GM18511 (cell line): ENCODE measurements at regions not wholly inside any gene's neighbourhood (a gene's known extent, or its start where the extent isn't known, plus 50 kb on each side); places are given as distances from the start of the nearest gene placed in this dataset.

ENCODE experiments used
- ATAC-seq: cut with Tn5 transposase; IDR thresholded peaks from one replicate; pipeline ENCODE4 v1.9.1; 2021; ENCODE audit warnings: mild to moderate bottlenecking, moderate library complexity; ENCODE audit not compliant: unreplicated experiment

DNA sequence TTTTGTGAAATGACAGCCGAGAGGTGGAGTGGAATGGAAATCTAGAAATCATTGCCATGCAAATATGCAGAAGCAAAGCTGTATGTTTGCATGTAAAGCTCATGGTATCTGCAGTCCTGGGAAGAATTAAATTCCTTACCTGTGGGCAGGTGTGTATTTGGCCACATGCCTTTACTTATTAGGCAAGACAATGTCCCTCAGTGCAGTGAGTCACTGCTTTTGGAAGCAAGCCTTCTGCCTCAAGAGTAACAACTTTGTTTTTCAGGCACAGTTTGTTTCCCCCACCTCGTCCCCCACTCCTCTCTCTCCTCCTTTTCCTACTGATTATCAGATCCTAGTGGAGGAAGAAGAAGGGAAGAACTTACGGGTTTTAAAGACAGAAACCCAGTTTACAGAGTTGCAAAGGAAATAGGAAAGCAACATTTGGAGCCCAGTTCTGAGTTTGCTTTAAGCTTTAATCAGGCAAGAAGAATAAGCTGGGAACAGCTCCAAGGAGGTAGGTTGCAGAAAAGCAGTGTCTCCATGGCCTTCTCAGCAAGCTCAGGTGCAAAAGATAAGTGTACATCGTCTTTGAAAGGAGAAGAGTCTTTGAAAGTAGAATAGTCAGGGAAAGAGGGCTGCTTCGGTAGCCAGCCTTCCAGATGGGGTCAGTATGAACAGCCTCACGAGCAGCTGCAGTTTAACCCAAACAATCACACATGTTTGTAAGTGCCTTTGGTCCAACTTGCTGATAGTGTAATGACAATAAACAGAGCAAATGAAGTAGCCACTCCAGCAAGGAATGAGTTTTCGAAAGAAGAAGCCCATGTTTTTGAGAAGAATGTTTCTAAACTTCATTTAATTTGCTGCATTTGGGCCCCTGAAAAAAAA, 190.1 kb downstream of the KLF5 start:
- ATAC-seq, result no peak

DNA sequence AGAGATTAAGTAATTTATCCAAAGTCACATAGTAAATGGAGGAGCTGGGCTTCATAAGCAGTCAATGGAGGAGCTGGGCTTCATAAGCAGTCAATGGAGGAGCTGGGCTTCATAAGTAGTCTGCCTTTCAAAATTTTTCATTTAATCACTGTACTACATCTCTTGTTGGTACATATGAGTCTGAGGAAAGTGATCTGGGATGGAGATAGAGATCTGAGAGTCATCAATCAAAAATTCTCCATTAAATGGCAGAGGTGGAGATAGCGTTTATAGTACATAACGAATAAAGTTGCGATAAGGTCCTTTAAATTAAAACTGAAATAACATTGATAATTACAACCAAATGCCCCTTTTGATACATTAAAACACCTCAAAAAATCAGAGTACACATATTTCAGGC, 189.3 kb downstream of the KLF5 start:
- no peak for ATAC-seq

DNA sequence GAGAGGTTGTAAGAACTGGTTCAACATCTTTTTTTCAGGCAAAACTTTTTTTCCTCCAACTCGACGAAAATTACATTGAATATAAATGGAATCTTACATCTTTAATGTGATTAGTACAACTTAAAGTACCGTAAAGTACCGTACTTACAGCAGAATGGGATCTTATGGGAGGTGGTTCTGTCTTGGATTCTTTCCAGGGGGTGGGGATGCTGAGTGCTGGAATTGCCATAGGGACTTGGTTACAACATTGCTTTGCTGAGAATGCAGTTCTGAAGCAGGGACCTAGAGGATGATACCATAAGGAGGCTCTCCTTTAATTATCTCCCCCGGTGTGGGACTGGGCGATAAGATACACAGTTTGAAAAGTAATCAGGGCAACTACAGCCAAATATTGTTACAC, 186.4 kb downstream of the KLF5 start:
- ATAC-seq, result no peak

DNA sequence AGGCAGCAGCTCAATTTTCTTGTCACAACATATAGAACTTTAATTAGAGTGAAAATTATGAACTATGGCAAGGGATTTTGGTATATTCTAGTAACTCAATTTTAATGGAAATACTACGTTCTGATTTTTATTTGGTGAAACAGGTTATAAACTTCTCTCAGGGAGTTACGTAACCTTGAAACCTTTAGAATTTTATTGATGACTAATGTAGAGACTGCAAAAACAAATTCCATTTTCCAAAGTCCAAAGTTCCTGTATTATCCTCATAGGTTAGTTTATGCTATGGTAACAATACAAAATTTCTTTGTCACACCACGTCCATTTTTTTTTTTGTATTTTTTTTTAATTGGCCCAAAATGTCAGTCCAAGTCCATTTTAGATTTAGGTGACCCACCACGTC, 185.7 kb downstream of the KLF5 start:
- ATAC-seq, result no peak

DNA sequence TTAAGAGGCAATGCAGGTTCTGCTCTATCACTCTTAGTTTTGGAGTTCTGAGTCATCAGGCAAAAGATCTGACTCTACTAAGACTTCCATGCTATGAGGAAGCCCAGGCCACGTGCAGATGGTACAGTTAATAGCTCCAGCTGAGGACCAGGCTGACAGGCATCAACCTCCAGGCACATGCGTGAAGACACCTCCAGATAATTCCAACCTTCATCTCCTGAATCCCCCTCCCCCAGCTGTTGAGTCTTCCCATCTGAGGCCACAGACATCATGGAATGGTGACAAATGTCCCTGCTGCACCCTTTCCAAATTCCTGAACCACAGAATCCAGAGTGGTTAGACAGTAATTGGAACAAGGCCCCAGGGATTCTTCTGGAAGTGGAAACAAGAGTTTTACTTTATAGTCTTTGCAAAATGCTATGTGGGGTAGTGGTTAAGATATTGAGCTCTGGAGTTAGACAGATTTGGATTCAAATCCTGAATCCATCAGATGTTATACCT, 183.8 kb downstream of the KLF5 start:
- no peak for ATAC-seq

DNA sequence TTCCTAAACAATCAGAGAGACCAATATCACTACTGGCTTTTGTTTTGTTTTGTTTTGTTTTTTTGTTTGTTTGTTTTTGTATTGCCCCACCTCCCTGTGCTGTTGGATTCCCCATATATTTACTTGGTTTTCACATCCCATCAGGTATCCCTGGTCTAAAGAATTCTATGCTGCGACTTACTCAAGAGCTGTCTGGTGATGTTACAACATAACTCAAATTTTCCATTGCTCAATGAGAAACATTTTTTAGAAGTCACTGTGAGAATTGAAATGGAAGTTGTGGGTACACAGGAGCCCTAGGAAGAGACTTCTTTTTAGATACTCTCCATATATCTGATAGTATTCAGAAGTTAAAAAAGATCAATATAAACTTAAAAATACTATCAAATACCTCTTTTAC, 181.4 kb downstream of the KLF5 start:
- no peak for ATAC-seq

DNA sequence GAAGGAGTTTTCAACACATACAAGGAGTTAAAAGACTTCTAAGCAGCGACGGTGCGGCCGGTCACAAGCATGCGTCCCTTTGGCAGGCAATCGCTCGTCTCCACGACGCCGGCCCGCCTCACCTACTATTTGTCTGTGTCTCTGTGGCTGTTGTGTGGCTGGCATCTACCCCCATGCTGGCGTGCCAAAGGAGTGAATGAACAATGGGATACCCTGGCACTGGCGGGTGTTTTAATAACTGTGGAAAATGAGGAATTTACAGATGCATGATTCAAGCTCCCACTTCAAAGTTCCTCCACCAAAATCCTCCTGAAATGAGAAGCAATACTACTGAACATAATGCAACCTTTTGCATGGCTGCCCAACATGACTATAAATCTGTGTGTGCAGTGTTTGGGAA, 176.6 kb downstream of the KLF5 start:
- ATAC-seq, result no peak

DNA sequence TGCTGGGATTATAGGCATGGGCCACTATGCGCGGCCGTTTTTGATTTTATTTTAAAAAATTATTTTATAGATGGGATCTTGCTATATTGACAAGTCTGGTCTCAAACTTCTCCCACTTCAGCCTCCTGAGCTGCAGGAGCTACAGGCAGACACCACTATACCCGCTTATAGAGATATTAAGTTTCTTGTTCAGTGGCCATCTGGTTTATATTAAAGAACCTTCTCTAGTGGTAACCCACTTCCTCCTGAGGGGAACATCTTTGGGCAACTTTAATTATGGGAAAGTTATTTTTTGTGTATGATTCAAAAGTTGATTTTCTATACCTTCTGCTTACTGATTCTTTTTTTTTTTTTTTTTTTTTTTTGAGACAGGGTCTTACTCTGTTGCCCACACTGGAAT, 172.7 kb downstream of the KLF5 start:
- no peak for ATAC-seq

DNA sequence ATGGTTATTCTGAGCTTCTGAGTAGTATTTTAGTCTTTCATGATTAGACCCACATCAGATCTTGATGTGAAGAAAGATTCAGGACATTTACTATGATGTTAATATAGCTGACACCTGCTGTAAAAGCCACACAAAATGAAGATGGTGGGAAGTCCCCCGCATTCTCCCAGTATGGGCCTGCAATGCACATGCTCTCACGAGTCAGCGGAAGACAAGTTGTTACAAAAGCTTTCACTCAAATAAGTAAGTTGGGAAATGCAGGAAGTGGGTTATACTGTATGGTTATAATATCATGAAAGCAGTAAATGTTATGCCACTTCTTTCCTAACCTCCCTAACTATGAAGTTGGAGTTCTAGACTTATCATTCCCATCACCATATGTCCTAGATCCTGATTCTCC, 171.9 kb downstream of the KLF5 start:
- ATAC-seq, result no peak

DNA sequence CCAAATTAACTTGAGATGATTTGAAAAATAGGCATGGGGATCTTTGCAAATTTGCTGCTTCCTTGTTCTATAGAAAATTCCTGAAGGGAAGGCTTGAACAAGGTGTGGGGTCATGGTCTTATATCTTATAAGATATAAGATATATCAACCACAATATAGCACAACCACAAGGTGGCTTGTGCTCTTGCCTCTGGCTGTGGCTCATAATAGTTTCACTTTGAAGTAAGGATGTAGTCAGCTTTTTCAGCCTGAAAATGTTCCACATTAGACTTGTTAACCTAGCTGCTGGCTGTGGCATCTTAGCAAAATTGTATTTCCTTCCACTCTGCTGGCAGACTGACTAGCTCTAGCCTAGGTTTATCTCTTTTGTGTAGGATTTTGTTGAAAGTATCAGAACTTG, 169.7 kb downstream of the KLF5 start:
- ATAC-seq, result no peak

DNA sequence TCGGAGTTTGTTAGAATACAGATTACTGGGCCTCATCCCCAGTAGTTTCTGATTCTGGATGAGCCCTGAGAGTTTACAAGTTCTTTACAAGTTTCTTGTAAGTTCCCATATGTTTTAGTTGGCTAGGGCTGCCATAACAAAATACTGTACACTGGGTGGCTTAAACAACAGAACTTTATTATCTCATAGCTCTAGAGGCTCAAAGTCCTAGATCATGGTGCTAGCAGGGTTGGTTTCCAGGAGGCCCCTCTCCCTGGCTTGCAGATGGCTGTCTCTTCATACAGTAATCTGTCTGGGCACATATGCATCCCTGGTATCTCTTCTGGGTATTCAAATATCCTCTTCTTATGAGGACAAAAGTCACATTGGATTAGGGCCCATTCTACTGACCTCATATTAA, 167.2 kb downstream of the KLF5 start:
- ATAC-seq, result no peak

DNA sequence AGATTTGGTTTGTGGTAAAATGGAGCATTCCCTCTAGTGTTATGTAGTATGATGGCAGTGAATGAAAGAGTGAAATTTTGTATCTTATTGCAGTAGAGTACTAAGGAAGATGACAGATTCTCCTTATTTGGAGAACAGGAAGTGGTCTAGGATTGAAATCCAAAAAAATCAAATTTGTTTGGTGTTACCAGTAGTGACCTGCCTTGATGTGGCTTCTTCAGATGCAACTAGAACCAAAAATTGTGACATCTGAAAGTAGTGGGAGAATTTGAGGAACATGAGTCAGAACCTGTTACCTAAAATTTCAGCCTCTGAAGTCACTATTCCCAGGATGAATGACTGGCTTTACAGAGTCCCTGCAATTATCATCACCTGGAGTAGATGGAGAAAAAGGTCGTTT, 165.9 kb downstream of the KLF5 start:
- no peak for ATAC-seq

DNA sequence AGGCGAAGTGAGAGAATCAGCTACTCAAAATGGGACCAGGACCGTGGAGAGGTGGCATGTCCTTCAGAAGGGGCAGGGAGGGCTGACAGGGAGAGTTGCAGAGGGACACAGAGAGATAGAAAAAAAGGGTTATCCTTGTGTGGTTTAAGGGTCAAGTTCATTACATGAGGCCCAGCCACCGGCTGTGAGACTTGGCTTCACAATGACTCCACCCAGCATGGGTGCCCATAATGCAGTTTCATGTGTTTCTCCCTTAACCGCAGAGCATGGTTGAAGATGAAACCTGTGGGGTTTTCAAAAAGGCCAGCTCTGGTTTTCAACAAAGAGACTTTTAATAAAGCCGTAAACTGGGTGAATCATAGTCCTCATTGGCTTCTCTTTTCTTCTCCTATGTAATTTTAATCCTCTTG, 164.6 kb downstream of the KLF5 start:
- peak; percentile 98 for ATAC-seq

DNA sequence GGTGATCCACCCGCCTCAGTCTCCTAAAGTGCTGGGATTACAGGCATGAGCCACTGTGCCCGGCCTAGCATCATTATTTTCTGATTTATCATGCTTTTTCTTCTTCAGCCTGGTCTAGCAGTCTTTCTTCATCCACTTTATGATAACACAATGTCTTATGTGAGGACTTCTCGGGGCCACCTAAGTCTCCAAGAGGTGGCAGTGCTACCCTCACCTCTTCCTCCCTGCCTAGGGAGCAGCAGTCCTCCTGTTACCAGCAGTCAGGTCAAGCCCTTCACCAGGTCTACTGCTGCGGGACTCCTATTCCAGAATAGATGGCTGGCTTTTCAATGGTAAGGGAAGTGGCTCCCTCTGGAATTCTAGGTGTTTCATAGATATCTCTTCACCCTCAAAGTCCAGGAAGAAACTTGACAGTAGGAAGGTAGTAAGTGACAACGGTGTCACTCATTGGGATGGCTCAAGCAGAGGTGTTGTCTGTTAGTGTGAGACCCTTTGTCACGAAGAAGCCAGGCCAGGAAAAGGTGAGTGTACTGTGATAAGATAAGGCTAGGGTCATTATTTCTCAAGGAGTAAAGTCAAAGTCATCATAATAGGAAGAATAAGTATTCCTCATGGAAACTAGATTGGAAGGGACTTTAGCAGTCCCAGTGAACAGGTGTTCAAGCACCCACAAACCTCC, 164.0 kb downstream of the KLF5 start:
- peak; percentile 3 for ATAC-seq

DNA sequence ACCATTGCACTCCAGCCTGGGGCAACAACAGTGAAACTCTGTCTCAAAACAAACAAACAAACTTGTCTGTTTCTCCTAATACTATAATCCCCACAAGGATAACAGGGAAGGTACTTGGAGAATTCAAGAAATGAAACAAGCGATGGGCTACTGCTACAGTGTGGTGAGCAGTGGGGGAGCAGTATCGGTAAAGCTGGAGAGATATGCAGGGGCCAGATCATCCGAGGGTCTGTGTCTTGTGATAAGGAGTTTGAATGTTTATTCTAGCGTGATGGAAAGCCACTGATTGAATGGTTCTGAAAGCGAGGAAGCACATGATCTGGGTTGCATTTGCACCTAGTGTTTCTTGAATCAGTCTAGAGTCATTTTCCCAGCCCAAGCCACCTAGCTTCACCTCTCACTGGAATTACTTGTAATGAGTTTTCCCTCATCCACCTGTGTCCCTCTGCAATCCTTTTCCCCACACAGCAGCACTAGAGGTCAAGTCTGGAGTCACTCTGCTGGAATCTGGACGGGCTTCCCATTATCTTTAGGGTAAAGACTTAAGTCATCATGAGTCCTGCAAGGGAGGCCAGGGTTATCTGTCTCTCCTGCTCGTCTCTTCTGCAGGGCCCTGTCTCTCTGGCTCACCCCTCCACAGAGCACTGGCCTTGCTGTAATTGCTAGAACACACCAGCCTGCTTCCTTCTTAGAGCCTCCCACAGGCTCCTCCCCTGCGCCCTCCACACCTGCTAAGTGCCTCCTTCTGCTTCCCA, 162.3 kb downstream of the KLF5 start:
- ATAC-seq, result no peak

DNA sequence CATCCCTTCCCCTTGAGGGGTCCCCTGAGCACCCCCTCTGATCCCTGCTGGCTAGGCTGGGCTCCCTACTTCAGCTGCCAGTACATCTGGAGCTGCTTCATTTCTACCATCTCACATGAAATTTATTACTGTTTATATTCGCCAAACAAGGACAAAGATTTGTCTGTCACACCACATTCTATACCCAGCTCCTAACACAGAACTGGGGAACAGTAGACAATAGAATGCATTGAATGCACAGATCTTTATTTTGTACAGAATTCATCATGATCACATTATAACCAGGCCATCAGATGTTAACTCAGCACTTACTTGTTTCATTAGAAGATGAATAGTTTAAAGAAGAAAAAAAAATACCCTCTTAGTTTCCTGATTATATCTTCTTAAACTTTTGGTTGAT, 159.4 kb downstream of the KLF5 start:
- ATAC-seq, result no peak

DNA sequence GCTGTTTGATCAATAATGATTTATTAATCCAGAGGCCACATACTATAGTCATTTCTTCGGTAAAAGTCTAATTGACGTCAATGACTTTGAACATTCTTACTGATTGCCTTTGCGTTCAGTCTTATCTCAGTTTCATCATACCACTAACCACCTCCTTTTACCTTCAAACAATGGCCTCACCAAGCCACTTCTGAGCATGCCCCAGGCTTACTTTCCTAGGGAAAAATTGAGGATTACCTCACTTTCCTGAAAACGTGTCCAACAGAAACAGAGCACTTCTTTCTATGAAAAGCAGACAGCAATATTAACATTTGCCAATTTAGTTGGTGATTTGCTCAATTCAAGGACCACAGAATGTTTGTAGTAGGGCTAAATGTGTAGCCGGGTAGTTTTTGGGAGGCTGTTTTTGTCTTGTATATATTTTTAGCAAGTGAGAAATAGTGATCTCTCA, 157.6 kb downstream of the KLF5 start:
- ATAC-seq, result no peak

DNA sequence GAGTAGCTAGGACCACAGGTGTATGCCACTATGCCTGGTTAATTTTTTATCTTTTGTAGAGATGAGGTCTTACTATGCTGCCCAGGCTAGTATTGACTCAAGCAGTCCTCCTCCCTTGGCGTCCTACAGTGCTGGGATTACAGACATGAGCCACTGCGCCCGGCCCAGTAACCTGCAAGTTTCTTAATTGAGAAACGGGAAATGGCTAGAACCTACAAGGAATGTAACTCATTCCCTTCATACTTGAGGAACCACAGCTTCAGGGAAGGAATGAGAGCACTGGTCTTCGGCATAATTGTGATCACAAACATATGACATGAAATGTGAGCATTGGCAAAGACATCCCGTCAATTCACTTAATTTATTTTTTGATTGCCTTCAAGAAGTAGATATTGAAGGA, 157.0 kb downstream of the KLF5 start:
- ATAC-seq, result no peak

DNA sequence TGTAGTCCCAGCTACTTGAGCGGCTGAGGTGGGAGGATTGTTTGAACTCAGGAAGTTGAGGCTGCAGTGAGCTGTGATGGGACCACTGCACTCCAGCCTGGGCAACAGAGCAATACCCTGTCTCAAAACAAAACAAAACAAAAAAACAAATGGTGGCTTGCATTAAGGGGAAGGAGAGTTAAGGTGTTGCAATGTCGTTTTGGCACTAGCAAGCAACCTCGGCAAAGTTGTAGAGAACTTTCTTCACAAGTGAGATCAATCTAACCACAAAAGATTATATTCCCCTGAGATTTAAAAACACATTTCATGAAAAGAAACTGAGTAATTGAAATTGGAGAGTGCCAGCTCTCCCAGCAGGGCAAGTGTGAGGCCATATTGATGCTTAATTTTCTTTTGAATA, 153.7 kb downstream of the KLF5 start:
- ATAC-seq, result no peak

DNA sequence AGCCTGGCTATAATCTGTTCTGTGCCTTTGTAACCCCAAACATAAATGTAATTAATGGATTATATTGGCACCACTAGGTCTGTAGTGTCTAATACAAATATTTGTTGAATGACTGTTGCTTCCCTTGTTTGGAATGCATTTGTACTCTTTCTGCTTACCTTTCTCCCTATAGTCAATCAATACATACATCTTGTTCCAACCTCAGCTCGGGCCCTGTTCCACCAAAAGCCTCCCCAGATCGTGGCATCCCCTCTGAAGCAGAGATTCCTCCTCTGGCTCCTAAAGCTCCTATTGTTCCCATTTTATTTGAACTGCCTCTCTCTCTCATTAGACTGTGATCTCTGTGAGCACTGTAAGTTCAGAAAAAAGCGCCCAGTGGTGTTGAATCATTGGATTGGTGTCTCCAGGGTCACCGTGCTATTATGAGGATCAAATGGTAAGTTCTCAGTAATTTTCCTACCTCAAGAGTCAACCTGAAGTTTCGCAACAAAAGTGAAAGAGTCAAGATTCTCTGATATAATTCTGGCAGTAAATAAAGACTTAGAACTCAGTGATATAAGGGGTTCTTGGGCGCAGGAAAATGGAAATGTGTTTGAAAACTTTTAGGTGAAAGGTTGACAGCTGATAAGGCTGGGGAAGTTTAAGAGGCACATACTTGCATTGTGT, 151.5 kb downstream of the KLF5 start:
- ATAC-seq, result no peak

DNA sequence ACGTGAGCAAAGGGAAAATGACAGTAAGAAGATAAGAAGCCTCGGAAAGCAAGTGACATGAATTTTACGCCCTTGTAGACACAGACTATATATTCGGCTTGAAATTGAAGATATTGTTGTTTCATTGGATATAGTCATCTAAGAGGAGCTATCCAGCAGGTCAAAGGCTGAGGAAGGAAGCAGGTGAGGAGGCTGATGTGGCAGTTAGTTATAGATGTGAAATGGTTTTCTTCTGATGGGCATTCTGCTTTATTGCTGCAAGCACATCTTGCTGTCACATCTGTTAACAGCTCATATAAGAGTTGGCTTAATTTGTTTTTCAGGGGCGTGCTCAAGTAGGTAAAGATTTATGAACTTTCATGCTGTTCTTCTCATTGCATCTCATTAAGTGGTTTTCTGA, 146.1 kb downstream of the KLF5 start:
- ATAC-seq, result no peak
